Endothelial cell of hepatic sinusoid (primary cell): ENCODE measurements at regions not wholly inside any gene's neighbourhood (a gene's known extent, or its start where the extent isn't known, plus 50 kb on each side); places are given as distances from the start of the nearest gene placed in this dataset.
"Not testable (repeated sequence)": the region's sequence is repeated elsewhere in the genome, so short reads cannot be mapped to it uniquely, and the experiment has no call there.

Experiments
- in situ Hi-C: cut with HindIII; loops from 2 replicates; pipeline ENCODE4 v1.10.0; 2017; ENCODE audit warnings: low sequenced_read_pairs

- in situ Hi-C loops, result no loop called here
These were observed 54.9 kb upstream of the ZBTB18 start for GRCh38 chr1:243996223-243996622.

- in situ Hi-C loops, result no loop called here
These were observed 59.4 kb upstream of the ZBTB18 start for GRCh38 chr1:243991650-243992049.

- in situ Hi-C loops, result no loop called here
These were observed 66.3 kb upstream of the ZBTB18 start for GRCh38 chr1:243984788-243985187.

- in situ Hi-C loops, result no loop called here
These were observed 68.5 kb upstream of the ZBTB18 start for GRCh38 chr1:243982447-243983018.

GRCh38 chr1:243980471-243980870 is 70.6 kb upstream of the ZBTB18 start:
- in situ Hi-C loops, result no loop called here

- in situ Hi-C loops, result no loop called here
These were observed 71.0 kb upstream of the ZBTB18 start for GRCh38 chr1:243980071-243980470.

GRCh38 chr1:243979396-243979795 is 71.7 kb upstream of the ZBTB18 start:
- in situ Hi-C loops, result no loop called here

- in situ Hi-C loops, result no loop called here
These were observed 74.0 kb upstream of the ZBTB18 start for GRCh38 chr1:243977094-243977493.

GRCh38 chr1:243974451-243975292 is 76.4 kb upstream of the ZBTB18 start:
- in situ Hi-C loops, result no loop called here

- in situ Hi-C loops, result no loop called here
These were observed 77.9 kb upstream of the ZBTB18 start for GRCh38 chr1:243973169-243973568.

- in situ Hi-C loops, result no loop called here
These were observed 81.0 kb upstream of the ZBTB18 start for GRCh38 chr1:243970077-243970476.

- in situ Hi-C loops, result no loop called here
These were observed 82.7 kb upstream of the ZBTB18 start for GRCh38 chr1:243968413-243968812.

- in situ Hi-C loops, result no loop called here
These were observed 86.2 kb upstream of the ZBTB18 start for GRCh38 chr1:243964915-243965314.

- in situ Hi-C loops, result no loop called here
These were observed 87.5 kb upstream of the ZBTB18 start for GRCh38 chr1:243963571-243963970.

GRCh38 chr1:243962541-243962940 is 88.5 kb upstream of the ZBTB18 start:
- in situ Hi-C loops, result no loop called here

- in situ Hi-C loops, result no loop called here
These were observed 91.1 kb upstream of the ZBTB18 start for GRCh38 chr1:243959998-243960397.

- in situ Hi-C loops, result no loop called here
These were observed 93.9 kb upstream of the ZBTB18 start for GRCh38 chr1:243957141-243957540.

GRCh38 chr1:243956450-243956849 is 94.6 kb upstream of the ZBTB18 start:
- in situ Hi-C loops, result no loop called here

- in situ Hi-C loops, result not testable (repeated sequence)
These were observed 99.9 kb upstream of the ZBTB18 start for GRCh38 chr1:243951207-243951606.

- in situ Hi-C loops, result no loop called here
These were observed 100.1 kb upstream of the AKT3 start for GRCh38 chr1:243950166-243950565.

- in situ Hi-C loops, result no loop called here
These were observed 96.9 kb upstream of the AKT3 start for GRCh38 chr1:243946946-243947345.

GRCh38 chr1:243946253-243946652 is 96.2 kb upstream of the AKT3 start:
- in situ Hi-C loops, result no loop called here

- in situ Hi-C loops, result no loop called here
These were observed 95.7 kb upstream of the AKT3 start for GRCh38 chr1:243945727-243946126.
